ENCODE measurements at regions not wholly inside any gene's neighbourhood (a gene's known extent, or its start where the extent isn't known, plus 50 kb on each side); places are given as distances from the start of the nearest gene placed in this dataset.
"Not testable (repeated sequence)": the region's sequence is repeated elsewhere in the genome, so short reads cannot be mapped to it uniquely, and the experiment has no call there.

- Mint-ChIP-seq H3K4me1 (ENCODE audit: low read depth) (no peaks in the 10 kb centered on the region), H3K9me3 (no peaks in the 10 kb centered on the region), H3K27ac (no peak overlapping the region), H3K4me3 (no peak overlapping the region), H3K36me3 (ENCODE audit: low read depth) (no peaks in the 10 kb centered on the region), H3K27me3 (no peaks in the 10 kb centered on the region)
- intact Hi-C loops (cut with DNase I, micrococcal nuclease) = no loop called here
- ATAC-seq (ENCODE audit: poor library complexity) = no peak
- Histone ChIP-seq H3K27ac (ENCODE audit: low read depth in 1 of 2, low read length in 2 of 2) (no peak overlapping the region), H3K36me3 (ENCODE audit: insufficient read depth, low read length) (no peaks in the 10 kb centered on the region), H3K4me1 (ENCODE audit: insufficient read depth, low read length) (no peaks in the 10 kb centered on the region), H3K9me3 (ENCODE audit: control insufficient read depth in 1 of 2, insufficient read depth in 1 of 2, low read length in 2 of 2) (peaks cover 4 to 5% of the 10 kb centered on the region in 2 experiments), H3K4me3 (ENCODE audit: low read length) (no peak overlapping the region), H3K27me3 (ENCODE audit: control insufficient read depth in 1 of 2, insufficient read depth in 2 of 2, low read length in 2 of 2) (no peaks in the 10 kb centered on the region)
- ChIA-PET CTCF (no interaction called here), POLR2A (no interaction called here)
- no peak for TF ChIP-seq CTCF (IDR thresholded peaks at IDR 0.05)
- no peak for DNase-seq
Measured at GRCh38 chr3:95237783-95238182, 1174.9 kb downstream of the NSUN3 start.

GRCh38 chr3:95240395-95240794 is 1177.5 kb downstream of the NSUN3 start:
- no peak for TF ChIP-seq CTCF (IDR thresholded peaks at IDR 0.05)
- Histone ChIP-seq H3K9me3 (ENCODE audit: control insufficient read depth in 1 of 2, insufficient read depth in 1 of 2, low read length in 2 of 2) (peaks cover 4 to 5% of the 10 kb centered on the region in 2 experiments), H3K36me3 (ENCODE audit: insufficient read depth, low read length) (no peaks in the 10 kb centered on the region), H3K27me3 (ENCODE audit: control insufficient read depth in 1 of 2, insufficient read depth in 2 of 2, low read length in 2 of 2) (no peaks in the 10 kb centered on the region), H3K27ac (ENCODE audit: low read depth in 1 of 2, low read length in 2 of 2) (no peak overlapping the region), H3K4me1 (ENCODE audit: insufficient read depth, low read length) (no peaks in the 10 kb centered on the region), H3K4me3 (ENCODE audit: low read length) (no peak overlapping the region)
- intact Hi-C loops (cut with DNase I, micrococcal nuclease) = no loop called here
- H3K9me3 Mint-ChIP-seq = no peaks in the 10 kb centered on the region
- H3K4me1 Mint-ChIP-seq (ENCODE audit: low read depth) = no peaks in the 10 kb centered on the region
- no peak overlapping the region for H3K27ac Mint-ChIP-seq
- H3K4me3 Mint-ChIP-seq = no peak overlapping the region
- ATAC-seq (ENCODE audit: poor library complexity) = no peak
- CTCF ChIA-PET = no interaction called here
- H3K27me3 Mint-ChIP-seq = no peaks in the 10 kb centered on the region
- POLR2A ChIA-PET = no interaction called here
- DNase-seq = no peak
- no peaks in the 10 kb centered on the region for H3K36me3 Mint-ChIP-seq (ENCODE audit: low read depth)

DNA sequence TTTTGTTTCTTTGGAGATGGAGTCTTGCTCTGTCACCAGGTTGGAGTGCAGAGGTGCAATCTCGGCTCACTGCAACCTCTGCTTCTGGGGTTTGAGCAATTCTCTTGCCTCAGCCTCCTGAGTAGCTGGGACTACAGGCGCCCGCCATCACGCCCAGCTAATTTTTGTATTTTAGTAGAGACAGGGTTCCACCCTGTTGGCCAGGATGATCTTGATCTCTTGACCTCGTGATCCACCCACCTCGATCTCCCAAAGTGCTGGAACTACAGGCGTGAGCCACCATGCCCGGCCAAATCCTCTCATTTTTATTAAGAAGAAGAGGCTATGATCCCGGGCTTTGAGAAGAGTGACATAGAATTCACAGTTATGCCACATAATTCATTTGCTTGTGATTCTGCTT is 1178.4 kb downstream of the NSUN3 start:
- H3K36me3 ChIP-seq (ENCODE audit: insufficient read depth, low read length); H3K27ac ChIP-seq (ENCODE audit: low read depth in 1 of 2, low read length in 2 of 2); H3K4me1 Mint-ChIP-seq (ENCODE audit: low read depth); ATAC-seq (ENCODE audit: poor library complexity); H3K4me3 Mint-ChIP-seq; H3K4me3 ChIP-seq (ENCODE audit: low read length); H3K36me3 Mint-ChIP-seq (ENCODE audit: low read depth); H3K27ac Mint-ChIP-seq; H3K9me3 ChIP-seq (ENCODE audit: control insufficient read depth in 1 of 2, insufficient read depth in 1 of 2, low read length in 2 of 2); H3K27me3 ChIP-seq (ENCODE audit: control insufficient read depth in 1 of 2, insufficient read depth in 2 of 2, low read length in 2 of 2); H3K27me3 Mint-ChIP-seq; DNase-seq; intact Hi-C loops (cut with DNase I, micrococcal nuclease); POLR2A ChIA-PET; H3K9me3 Mint-ChIP-seq; H3K4me1 ChIP-seq (ENCODE audit: insufficient read depth, low read length); CTCF ChIA-PET: not testable (repeated sequence)

- Histone ChIP-seq H3K4me3 (ENCODE audit: low read length) (no peak overlapping the region), H3K27ac (ENCODE audit: low read depth in 1 of 2, low read length in 2 of 2) (no peak overlapping the region), H3K9me3 (ENCODE audit: control insufficient read depth in 1 of 2, insufficient read depth in 1 of 2, low read length in 2 of 2) (peaks cover 0 to 5% of the 10 kb centered on the region in 2 experiments), H3K4me1 (ENCODE audit: insufficient read depth, low read length) (no peaks in the 10 kb centered on the region), H3K36me3 (ENCODE audit: insufficient read depth, low read length) (no peaks in the 10 kb centered on the region), H3K27me3 (ENCODE audit: control insufficient read depth in 1 of 2, insufficient read depth in 2 of 2, low read length in 2 of 2) (no peaks in the 10 kb centered on the region)
- ATAC-seq (ENCODE audit: poor library complexity) = no peak
- no peak for TF ChIP-seq CTCF (IDR thresholded peaks at IDR 0.05)
- Mint-ChIP-seq H3K36me3 (ENCODE audit: low read depth) (no peaks in the 10 kb centered on the region), H3K4me3 (no peak overlapping the region), H3K9me3 (peaks cover 2% of the 10 kb centered on the region), H3K27ac (no peak overlapping the region), H3K27me3 (no peaks in the 10 kb centered on the region), H3K4me1 (ENCODE audit: low read depth) (no peaks in the 10 kb centered on the region)
- CTCF ChIA-PET = no interaction called here
- no peak for DNase-seq
- intact Hi-C loops (cut with DNase I, micrococcal nuclease) = no loop called here
- POLR2A ChIA-PET = no interaction called here
Measured at GRCh38 chr3:95246413-95246812, 1183.6 kb downstream of the NSUN3 start.
